ENCODE measurements at regions not wholly inside any gene's neighbourhood (a gene's known extent, or its start where the extent isn't known, plus 50 kb on each side); places are given as distances from the start of the nearest gene placed in this dataset.

GRCh38 chr11:15861256-15861655, 495.1 kb downstream of the SOX6 start:
- DNase-seq, result no peak

DNA sequence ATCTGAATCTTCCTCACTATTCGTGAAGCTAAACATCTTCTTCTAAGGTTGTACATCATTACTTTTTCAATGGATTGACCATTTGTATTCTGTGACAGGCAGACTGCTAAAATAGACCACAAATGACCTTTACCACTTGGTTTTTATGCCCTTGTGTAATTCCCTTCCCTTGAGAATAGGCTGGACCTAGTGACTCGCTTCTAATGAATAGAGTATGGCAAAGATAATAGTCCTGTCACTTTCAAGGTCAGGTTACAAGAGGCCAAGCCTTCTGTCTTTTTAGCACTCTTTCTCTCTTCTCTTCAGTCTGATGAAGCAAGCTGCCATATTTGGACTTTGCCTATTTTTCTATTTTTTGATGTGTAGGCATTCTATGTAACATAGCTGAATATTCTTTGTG, 492.9 kb downstream of the SOX6 start:
- no peak for DNase-seq

DNA sequence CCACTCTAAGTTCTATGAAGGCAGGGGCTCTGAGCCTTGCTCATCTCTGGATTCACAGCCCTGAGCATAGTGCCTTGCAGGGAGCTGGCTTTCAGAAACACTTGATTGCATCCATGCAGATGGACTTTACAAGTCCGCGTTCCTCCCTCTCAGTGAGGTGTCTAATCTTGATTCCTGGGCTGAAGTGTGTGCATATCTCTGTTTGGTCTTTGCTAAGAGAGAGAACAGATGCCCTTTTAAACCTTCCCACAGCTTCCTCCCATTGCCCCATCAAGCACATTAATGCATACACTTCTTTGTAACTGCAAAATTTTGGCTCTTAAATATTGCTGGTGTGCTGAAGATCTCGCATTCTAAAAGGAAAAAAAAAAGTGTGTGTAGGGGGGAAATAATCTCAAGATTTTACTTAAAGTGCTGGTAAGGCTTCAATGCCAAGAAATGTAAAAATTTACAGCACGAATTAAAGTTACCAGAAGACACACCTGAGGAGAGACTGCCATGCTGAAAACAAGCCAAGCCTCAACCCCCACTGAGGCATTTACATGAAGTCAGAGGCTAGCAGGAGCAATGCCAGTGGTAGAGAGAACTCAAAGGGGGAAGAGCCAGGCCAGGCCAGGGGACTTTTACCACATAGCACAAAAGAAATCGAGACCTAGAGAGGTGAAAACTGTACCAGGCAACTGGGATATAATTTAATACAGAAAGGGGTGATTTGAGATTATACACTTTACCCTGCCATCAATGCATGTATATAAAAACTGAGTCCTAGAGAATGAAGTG, 492.1 kb downstream of the SOX6 start:
- DNase-seq, result no peak

- no peak for DNase-seq
Measured at GRCh38 chr11:15865212-15865987, 490.9 kb downstream of the SOX6 start.

- no peak for DNase-seq
Measured at GRCh38 chr11:15867871-15868270, 488.5 kb downstream of the SOX6 start.

- no peak for DNase-seq
Measured at GRCh38 chr11:15870911-15871310, 485.4 kb downstream of the SOX6 start.

DNA sequence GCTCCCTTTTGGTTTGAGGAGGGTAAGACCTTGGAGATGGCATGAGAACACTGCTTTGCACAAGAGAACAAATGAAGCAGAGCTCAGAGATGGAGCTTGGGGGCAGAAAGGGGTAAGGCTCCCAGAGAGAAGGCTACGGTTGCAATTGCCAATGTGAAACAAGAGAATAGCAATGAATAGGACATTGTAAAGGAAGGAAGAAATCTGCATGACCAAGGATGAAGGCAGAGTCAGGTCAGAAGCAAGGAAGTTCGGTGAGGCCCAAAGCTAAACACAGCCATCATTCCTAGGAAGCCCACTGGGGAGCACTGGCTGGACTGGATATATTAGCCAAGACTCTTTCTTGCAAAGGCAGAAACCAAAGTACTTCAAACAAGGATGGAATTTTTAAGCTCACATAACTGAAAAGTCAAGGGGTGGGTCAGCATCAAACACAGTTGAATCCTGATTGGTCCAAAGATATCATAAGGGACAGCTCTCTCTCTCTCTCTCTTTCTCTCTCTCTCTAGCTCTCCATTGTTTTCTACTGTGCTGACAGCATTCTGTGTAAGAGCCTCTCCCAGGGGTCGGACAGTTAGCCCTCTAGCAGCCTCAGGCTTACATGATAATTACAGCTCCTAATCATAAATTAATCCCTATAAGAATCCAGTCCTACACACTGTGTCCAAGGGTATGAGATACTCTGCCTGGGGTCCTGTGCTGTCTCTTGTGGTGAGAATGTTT, 484.3 kb downstream of the SOX6 start:
- no peak for DNase-seq

DNA sequence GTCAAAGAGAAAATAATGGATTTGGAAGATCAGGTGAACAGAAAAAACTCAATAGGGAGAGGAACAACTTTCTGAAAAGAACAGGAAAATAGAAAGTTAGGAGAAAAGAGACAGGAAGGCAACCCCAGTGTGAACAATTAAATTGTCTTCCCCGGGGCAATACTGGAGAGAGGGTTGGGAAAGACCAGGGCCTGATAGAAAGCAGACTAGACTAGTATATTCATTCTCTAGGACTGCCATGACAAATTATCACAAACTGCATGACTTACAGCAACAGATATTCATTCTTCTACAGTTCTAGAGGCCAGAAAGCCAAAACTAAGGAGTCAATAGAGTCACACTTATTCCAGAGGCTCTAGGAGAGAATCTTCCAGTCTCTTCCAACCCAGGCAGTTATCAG, 482.8 kb downstream of the SOX6 start:
- DNase-seq, result no peak

DNA sequence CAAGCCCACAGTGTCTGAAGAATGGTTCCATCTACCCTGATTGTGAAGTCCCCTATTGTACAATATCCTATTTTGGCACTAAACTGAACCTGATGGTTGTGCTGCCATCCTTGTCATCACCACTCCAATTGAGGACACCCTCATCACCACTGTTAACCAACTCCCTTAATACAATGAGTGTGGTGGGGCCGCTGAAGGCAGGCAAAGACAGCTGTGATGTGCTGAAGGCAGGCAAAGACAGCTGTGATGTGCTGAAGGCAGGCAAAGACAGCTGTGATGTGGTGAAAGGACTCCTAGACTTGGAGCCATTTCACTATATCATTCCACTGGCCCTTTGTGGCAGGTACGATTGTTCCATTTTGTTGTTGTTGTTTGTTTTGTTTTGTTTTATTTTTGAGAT, 481.6 kb downstream of the SOX6 start:
- no peak for DNase-seq

GRCh38 chr11:15875393-15875792, 481.0 kb downstream of the SOX6 start:
- DNase-seq, result no peak

DNA sequence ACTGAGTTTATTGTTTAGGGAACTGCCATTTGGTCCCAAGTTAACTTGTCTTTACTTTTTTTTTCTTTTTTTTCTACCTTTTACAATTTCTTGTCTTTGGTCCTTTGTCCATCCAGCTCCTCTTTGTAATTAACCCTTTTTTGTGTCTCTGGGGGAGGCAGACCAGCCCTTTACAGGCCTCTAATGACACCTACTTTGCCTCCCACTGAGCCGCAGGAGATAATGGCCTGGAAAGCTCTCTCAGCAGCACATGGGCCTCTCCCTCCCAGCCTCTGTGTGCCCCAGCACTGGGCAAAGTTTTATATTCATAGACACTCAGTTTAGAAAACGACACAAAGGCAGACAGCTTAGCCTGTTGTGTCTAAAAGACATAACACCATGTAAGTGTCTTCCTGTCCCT, 480.4 kb downstream of the SOX6 start:
- no peak for DNase-seq

GRCh38 chr11:15878756-15879155, 477.6 kb downstream of the SOX6 start:
- no peak for DNase-seq

GRCh38 chr11:15880291-15880690, 476.1 kb downstream of the SOX6 start:
- DNase-seq, result no peak

- no peak for DNase-seq
Measured at GRCh38 chr11:15882876-15883454, 473.4 kb downstream of the SOX6 start.

- DNase-seq, result no peak
Measured at GRCh38 chr11:15883455-15883920, 472.9 kb downstream of the SOX6 start.

DNA sequence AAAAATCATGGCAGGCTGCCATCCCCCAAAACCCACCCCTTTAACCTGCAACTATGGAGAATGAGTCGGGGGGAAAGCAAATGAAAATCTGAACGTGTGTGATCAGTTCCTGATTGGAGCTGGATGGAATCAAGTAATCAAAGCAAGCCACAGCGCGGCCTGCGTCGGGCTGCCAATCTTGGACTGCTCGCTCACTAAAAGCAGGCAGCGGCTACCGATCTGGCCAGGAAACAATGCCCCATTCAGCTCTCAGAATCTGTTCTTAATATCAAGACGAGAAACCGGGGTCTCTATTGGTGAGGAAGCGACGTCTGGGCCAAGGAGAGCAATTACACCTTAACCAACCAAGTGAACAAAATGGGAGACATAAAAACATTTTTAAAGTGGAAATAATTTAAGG, 472.2 kb downstream of the SOX6 start:
- DNase-seq, result no peak

GRCh38 chr11:15884777-15885540, 471.4 kb downstream of the SOX6 start:
- DNase-seq, result no peak

GRCh38 chr11:15885854-15886253, 470.5 kb downstream of the SOX6 start:
- no peak for DNase-seq

GRCh38 chr11:15886299-15886698, 470.0 kb downstream of the SOX6 start:
- no peak for DNase-seq

- no peak for DNase-seq
Measured at GRCh38 chr11:15886866-15887265, 469.5 kb downstream of the SOX6 start.

DNA sequence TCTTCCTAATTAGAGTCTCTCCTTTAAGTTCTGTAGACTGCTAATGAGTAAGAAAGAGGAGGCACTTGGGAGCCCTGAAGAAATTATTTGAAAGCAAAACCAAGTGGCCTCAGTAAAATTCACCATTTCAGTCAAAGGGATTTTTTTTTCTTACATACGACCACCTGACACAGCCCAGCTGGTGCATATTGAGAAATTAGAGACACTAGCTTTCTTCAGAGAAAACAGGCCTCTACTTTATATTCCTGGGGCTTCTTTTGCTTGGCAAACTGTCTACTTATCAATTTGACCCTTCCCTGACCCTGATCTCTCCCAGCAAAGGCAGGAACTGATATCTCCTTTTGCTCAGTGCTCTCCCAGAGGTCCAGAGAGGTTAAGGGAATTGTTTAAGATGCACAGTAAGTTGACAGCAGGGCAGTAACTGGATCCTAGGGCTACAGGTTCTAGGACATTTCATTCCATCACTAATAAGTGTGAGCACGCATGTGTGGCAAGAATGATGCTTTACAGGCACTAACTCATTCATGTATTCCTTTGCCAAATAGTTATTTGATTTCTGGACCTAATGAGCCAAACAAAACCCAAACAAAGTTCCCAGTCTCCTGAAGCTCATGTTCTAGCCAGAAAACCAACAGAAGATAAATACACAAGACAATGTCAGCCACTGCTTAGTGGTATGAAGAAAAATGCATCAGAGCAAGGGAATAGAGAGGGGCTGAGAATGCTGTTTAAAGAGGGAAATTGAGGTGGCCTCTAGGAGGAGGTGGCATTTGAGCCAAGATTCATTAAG, 467.6 kb downstream of the SOX6 start:
- DNase-seq, result no peak

All from NCI-H1048 (cell line).